K562 (cell line): ENCODE measurements at regions not wholly inside any gene's neighbourhood (a gene's known extent, or its start where the extent isn't known, plus 50 kb on each side); places are given as distances from the start of the nearest gene placed in this dataset.

Source experiments
- ATAC-seq: fragments of 200-7000 bp; cut with Tn5 transposase; 3 replicates; pipeline ENCODE4 v1.9.1; 2020; ENCODE audit warnings: moderate library complexity
- BruUV-seq: library from RNA; stranded (reverse); fragments of 400-500 nt; replicated peaks from 2 replicates; lab custom pipeline; 2021; lab: Mats Ljungman, UMichigan
- CTCF ChIA-PET: fragments of 300-600 bp; formaldehyde crosslinking; extraction: SDS; loops from one replicate; lab custom pipeline; 2021; ENCODE audit warnings: low intra/inter-chr PET ratio; lab: Yijun Ruan, JAX
- POLR2A ChIA-PET: fragments of 300-600, 350-650 bp; sonication (Branson Sonifier 250); formaldehyde crosslinking; extraction: SDS; loops from one replicate; lab custom pipeline; 2021; ENCODE audit warnings: antibody characterized with exemption, inconsistent platforms; lab: Yijun Ruan, JAX
- DNase-seq, 4 experiments: peaks; one replicate each; pipeline versions ENCODE4 v3.0.0 to v3.0.0-alpha.2; 2011 to 2018; ENCODE audit warnings: low spot score in 3 of 4, mixed read lengths in 3 of 4; ENCODE audit errors: extremely low read depth in 1 of 4
- FAIRE-seq: peaks from 2 replicates; lab custom pipeline; 2011; peaks lifted over from hg19 to GRCh38; lab: Jason Lieb, UNC
- H2AFZ ChIP-seq: 2 replicates; pipeline ENCODE4 v1.6.0; 2011; ENCODE audit warnings: low read depth, low read length, control low read depth, inconsistent platforms
- H3K27ac ChIP-seq: fragments of 200-600 bp; 3 replicates; pipeline ENCODE4 v1.8.0; 2011; ENCODE audit warnings: low read depth, mild to moderate bottlenecking, control low read depth, inconsistent platforms, low read length, moderate library complexity, mixed read lengths; ENCODE audit errors: extremely low read depth
- H3K27me3 ChIP-seq, 2 experiments: fragments of 300-600 bp in 1 of 2; 2 replicates in 1 of 2; 3 replicates in 1 of 2; pipeline versions ENCODE4 v1.6.0 to v1.8.0; 2011; ENCODE audit warnings: inconsistent platforms in 2 of 2, low read length in 2 of 2, mild to moderate bottlenecking in 1 of 2, mixed read lengths in 1 of 2, moderate library complexity in 1 of 2; ENCODE audit not compliant: control insufficient read depth in 2 of 2, insufficient read depth in 2 of 2
- H3K36me3 ChIP-seq: fragments of 300-600 bp; 3 replicates; pipeline ENCODE4 v1.8.0; 2011; ENCODE audit warnings: mild to moderate bottlenecking, low read length, inconsistent platforms; ENCODE audit not compliant: control insufficient read depth, insufficient read depth
- H3K4me1 ChIP-seq, 2 experiments: fragments of 200-600 bp in 1 of 2; replicated peaks in 1 of 2; 2 replicates in 1 of 2; 3 replicates in 1 of 2; pipeline versions ENCODE4 v1.5.1 to v1.8.0; 2011; ENCODE audit warnings: inconsistent platforms in 2 of 2, low read length in 2 of 2, mild to moderate bottlenecking in 1 of 2, mixed read lengths in 1 of 2, moderate library complexity in 1 of 2; ENCODE audit not compliant: control insufficient read depth in 2 of 2, insufficient read depth in 2 of 2
- H3K4me2 ChIP-seq: 2 replicates; pipeline ENCODE4 v1.6.1; 2011; ENCODE audit warnings: low read length, control low read depth, inconsistent platforms, mixed read lengths; ENCODE audit not compliant: insufficient read depth
- H3K4me3 ChIP-seq: fragments of 200-600 bp; sonication (generic), shearing (Covaris generic); 2 replicates; pipeline ENCODE4 v1.5.1; 2016; ENCODE audit warnings: control low read depth, inconsistent platforms
- H3K79me2 ChIP-seq: fragments of 200-600 bp; 3 replicates; pipeline ENCODE4 v1.8.0; 2011; ENCODE audit warnings: low read length, inconsistent platforms; ENCODE audit not compliant: control insufficient read depth, insufficient read depth
- H3K9ac ChIP-seq, 2 experiments: 2 replicates each; pipeline versions ENCODE4 v1.6.0 to v1.6.1; 2011; ENCODE audit warnings: low read depth in 2 of 2, low read length in 2 of 2, control low read depth in 1 of 2, inconsistent platforms in 1 of 2, mild to moderate bottlenecking in 1 of 2, mixed read lengths in 1 of 2; ENCODE audit not compliant: insufficient read depth in 1 of 2
- H3K9me1 ChIP-seq: one replicate; pipeline ENCODE4 v1.6.0; 2011; ENCODE audit warnings: inconsistent platforms, mild to moderate bottlenecking, low read length, moderate library complexity; ENCODE audit not compliant: control insufficient read depth, insufficient read depth
- H3K9me3 ChIP-seq: replicated peaks from 2 replicates; pipeline ENCODE4 v1.5.1; 2011; ENCODE audit warnings: low read depth, low read length, inconsistent platforms; ENCODE audit not compliant: control insufficient read depth, insufficient read depth
- H4K20me1 ChIP-seq: replicated peaks from 2 replicates; pipeline ENCODE4 v1.6.1; 2011; ENCODE audit warnings: low read length, inconsistent platforms, mixed read lengths; ENCODE audit not compliant: control insufficient read depth, insufficient read depth
- BCL6 ChIP-seq: fragments of 250-450 bp; sonication (Bioruptor Pico); IDR thresholded peaks from 2 replicates; pipeline ENCODE4 v1.4.0; 2020
- CHCHD3 ChIP-seq: fragments of 250-450 bp; sonication (Bioruptor Pico); IDR thresholded peaks from 2 replicates; pipeline ENCODE4 v2.1.2; 2022; ENCODE audit warnings: mild to moderate bottlenecking
- EP400 ChIP-seq: fragments of 450-650 bp; IDR thresholded peaks from 2 replicates; pipeline ENCODE4 v1.6.1; 2017; ENCODE audit warnings: antibody characterized with exemption, mild to moderate bottlenecking, moderate library complexity
- FOSL1 ChIP-seq: fragments of 200-800 bp; sonication (Bioruptor generic); conservative IDR thresholded peaks from 2 replicates; pipeline ENCODE4 v1.6.1; 2016; ENCODE audit warnings: missing genetic modification characterization, missing compliant biosample characterization
- GTF2E2 ChIP-seq: fragments of 200-800 bp; sonication (Bioruptor generic); IDR thresholded peaks from 2 replicates; pipeline ENCODE4 v1.6.1; 2016; ENCODE audit warnings: missing genetic modification characterization, missing compliant biosample characterization
- HMG20A ChIP-seq: fragments of 450-650 bp; formaldehyde crosslinking; conservative IDR thresholded peaks from 2 replicates; pipeline ENCODE4 v1.4.0; 2020; ENCODE audit warnings: mild to moderate bottlenecking, mixed read lengths
- MYBL2 ChIP-seq, 2 experiments: fragments of 450-650 bp in 1 of 2; sonication (generic) in 1 of 2; formaldehyde crosslinking in 1 of 2; IDR thresholded peaks; 2 replicates each; pipeline versions ENCODE4 v1.6.1 to v1.8.1; 2017 to 2022; ENCODE audit warnings: borderline replicate concordance in 1 of 2, inconsistent platforms in 1 of 2, low read depth in 1 of 2, mild to moderate bottlenecking in 1 of 2, missing genetic modification reagents in 1 of 2, moderate library complexity in 1 of 2
- NCOR1 ChIP-seq: fragments of 450-650 bp; IDR thresholded peaks from 2 replicates; pipeline ENCODE4 v1.6.1; 2016; ENCODE audit warnings: mild to moderate bottlenecking, moderate library complexity
- NR1H2 ChIP-seq: sonication (generic); formaldehyde crosslinking; IDR thresholded peaks from 2 replicates; pipeline ENCODE4 v1.4.0; 2020; ENCODE audit warnings: mild to moderate bottlenecking, missing genetic modification reagents
- POLR2B ChIP-seq: fragments of 450-650 bp; IDR thresholded peaks from 2 replicates; pipeline ENCODE4 v1.6.1; 2018; ENCODE audit warnings: low read depth; ENCODE audit not compliant: partially characterized antibody
- TRIM28 ChIP-seq: fragments of 450-650 bp; IDR thresholded peaks from 2 replicates; pipeline ENCODE4 v1.6.1; 2017
- U2AF1 ChIP-seq: fragments of 200-400 bp; formaldehyde crosslinking; optimal IDR thresholded peaks from 2 replicates; pipeline ENCODE3; 2017; ENCODE audit warnings: mild to moderate bottlenecking, low read depth, low read length, moderate library complexity
- ZBTB7A ChIP-seq: IDR thresholded peaks from 2 replicates; pipeline ENCODE4 v1.6.1; 2011; ENCODE audit warnings: low read depth, mild to moderate bottlenecking, low read length, moderate library complexity, borderline replicate concordance; ENCODE audit not compliant: control insufficient read depth
- ZFX ChIP-seq: sonication (generic); formaldehyde crosslinking; IDR thresholded peaks from 2 replicates; pipeline ENCODE4 v1.8.0; 2022; ENCODE audit warnings: mild to moderate bottlenecking, missing genetic modification reagents, moderate library complexity
- ZNF23 ChIP-seq: fragments of 250-450 bp; sonication (Bioruptor Pico); IDR thresholded peaks from 2 replicates; pipeline ENCODE4 v1.4.0; 2020; ENCODE audit warnings: mild to moderate bottlenecking
- WGBS: fragments of 100-300 bp; shearing (Covaris generic); methylation state at CpG from one replicate; pipeline ENCODE4 v1.1.6; 2016; ENCODE audit warnings: low coverage, mixed read lengths; ENCODE audit not compliant: insufficient coverage; ENCODE audit errors: missing lambda C conversion rate; 5-methylcytosine and 5-hydroxymethylcytosine counted together
- in situ Hi-C: fragments of 300-500 bp; cut with MboI; formaldehyde crosslinking; loops from 4 replicates; pipeline ENCODE4 v1.15.0; 2018; ENCODE audit warnings: inconsistent platforms, mixed read lengths
- intact Hi-C: fragments of 100-400 bp; cut with micrococcal nuclease; formaldehyde crosslinking; loops from 2 replicates; pipeline ENCODE4 v1.14.2; 2022
- TF ChIP-seq, protein P1 (sequence below): fragments of 450-650 bp; IDR thresholded peaks from 2 replicates; pipeline ENCODE4 v1.6.1; 2016; ENCODE audit warnings: mild to moderate bottlenecking

GRCh38 chr3:145224886-145225285 is 936.1 kb downstream of the PLOD2 start:
- no peak overlapping the region for H3K27ac ChIP-seq
- no peak for ATAC-seq
- no peak overlapping the region for H2AFZ ChIP-seq
- in situ Hi-C loops = no loop called here
- H3K36me3 ChIP-seq = no peaks in the 10 kb centered on the region
- no TSS peak for BruUV-seq
- no peaks in the 10 kb centered on the region for H3K27me3 ChIP-seq
- DNase-seq = no peak
- H3K79me2 ChIP-seq = no peaks in the 10 kb centered on the region
- H3K4me2 ChIP-seq = no peak overlapping the region
- intact Hi-C loops = no loop called here
- 0% methylated on average over 1 of the region's 1 CpG for WGBS
- CTCF ChIA-PET = no interaction called here
- H3K4me1 ChIP-seq = no peaks in the 10 kb centered on the region
- no peak overlapping the region for H3K4me3 ChIP-seq
- no peak for TF ChIP-seq BCL6 (CRISPR knock-in tag)
- no peak for TF ChIP-seq GTF2E2 (tag)
- no peak for TF ChIP-seq ZNF23 (CRISPR knock-in tag)
- TF ChIP-seq ZBTB7A = no peak
- no peak for TF ChIP-seq NCOR1
- TF ChIP-seq MYBL2 (IDR thresholded peaks at IDR 0.05; ENCODE audit: low read depth) = no peak
- TF ChIP-seq MYBL2 (CRISPR knock-in tag; IDR thresholded peaks at IDR 0.05; ENCODE audit: borderline replicate concordance) = no peak
- TF ChIP-seq, protein P1, sequence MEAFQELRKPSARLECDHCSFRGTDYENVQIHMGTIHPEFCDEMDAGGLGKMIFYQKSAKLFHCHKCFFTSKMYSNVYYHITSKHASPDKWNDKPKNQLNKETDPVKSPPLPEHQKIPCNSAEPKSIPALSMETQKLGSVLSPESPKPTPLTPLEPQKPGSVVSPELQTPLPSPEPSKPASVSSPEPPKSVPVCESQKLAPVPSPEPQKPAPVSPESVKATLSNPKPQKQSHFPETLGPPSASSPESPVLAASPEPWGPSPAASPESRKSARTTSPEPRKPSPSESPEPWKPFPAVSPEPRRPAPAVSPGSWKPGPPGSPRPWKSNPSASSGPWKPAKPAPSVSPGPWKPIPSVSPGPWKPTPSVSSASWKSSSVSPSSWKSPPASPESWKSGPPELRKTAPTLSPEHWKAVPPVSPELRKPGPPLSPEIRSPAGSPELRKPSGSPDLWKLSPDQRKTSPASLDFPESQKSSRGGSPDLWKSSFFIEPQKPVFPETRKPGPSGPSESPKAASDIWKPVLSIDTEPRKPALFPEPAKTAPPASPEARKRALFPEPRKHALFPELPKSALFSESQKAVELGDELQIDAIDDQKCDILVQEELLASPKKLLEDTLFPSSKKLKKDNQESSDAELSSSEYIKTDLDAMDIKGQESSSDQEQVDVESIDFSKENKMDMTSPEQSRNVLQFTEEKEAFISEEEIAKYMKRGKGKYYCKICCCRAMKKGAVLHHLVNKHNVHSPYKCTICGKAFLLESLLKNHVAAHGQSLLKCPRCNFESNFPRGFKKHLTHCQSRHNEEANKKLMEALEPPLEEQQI = no peak
- no peak for TF ChIP-seq TRIM28
- TF ChIP-seq FOSL1 (tag) = no peak
- no peak for TF ChIP-seq NR1H2 (CRISPR knock-in tag)
- TF ChIP-seq POLR2B = no peak
- TF ChIP-seq U2AF1 = no peak
- no peak for TF ChIP-seq ZFX (CRISPR knock-in tag)
- no peak for TF ChIP-seq HMG20A (CRISPR knock-in tag)
- TF ChIP-seq EP400 = no peak
- no peak for TF ChIP-seq CHCHD3 (CRISPR knock-in tag)
- TF ChIP-seq, all 486 proteins: peak for 0
- Histone ChIP-seq H3K9me1 (no peaks in the 10 kb centered on the region), H4K20me1 (no peaks in the 10 kb centered on the region), H3K9ac (no peak overlapping the region), H3K9me3 (no peaks in the 10 kb centered on the region)
- POLR2A ChIA-PET = no interaction called here
- FAIRE-seq = no peak
